ENCODE measurements at regions not wholly inside any gene's neighbourhood (a gene's known extent, or its start where the extent isn't known, plus 50 kb on each side); places are given as distances from the start of the nearest gene placed in this dataset.
"Not testable (repeated sequence)": the region's sequence is repeated elsewhere in the genome, so short reads cannot be mapped to it uniquely, and the experiment has no call there.

GRCh38 chr14:106343626-106344025 lies 817.2 kb downstream of the TMEM121 start:
- DNase-seq (ENCODE audit: insufficient read length, low spot score) = no peak

GRCh38 chr14:106344065-106344614 lies 817.8 kb downstream of the TMEM121 start:
- not testable (repeated sequence) for DNase-seq (ENCODE audit: insufficient read length, low spot score); FAIRE-seq

More at GRCh38 chr14:106343626-106344025, 817.2 kb downstream of the TMEM121 start:
- FAIRE-seq = no peak
- TF ChIP-seq, protein P1, sequence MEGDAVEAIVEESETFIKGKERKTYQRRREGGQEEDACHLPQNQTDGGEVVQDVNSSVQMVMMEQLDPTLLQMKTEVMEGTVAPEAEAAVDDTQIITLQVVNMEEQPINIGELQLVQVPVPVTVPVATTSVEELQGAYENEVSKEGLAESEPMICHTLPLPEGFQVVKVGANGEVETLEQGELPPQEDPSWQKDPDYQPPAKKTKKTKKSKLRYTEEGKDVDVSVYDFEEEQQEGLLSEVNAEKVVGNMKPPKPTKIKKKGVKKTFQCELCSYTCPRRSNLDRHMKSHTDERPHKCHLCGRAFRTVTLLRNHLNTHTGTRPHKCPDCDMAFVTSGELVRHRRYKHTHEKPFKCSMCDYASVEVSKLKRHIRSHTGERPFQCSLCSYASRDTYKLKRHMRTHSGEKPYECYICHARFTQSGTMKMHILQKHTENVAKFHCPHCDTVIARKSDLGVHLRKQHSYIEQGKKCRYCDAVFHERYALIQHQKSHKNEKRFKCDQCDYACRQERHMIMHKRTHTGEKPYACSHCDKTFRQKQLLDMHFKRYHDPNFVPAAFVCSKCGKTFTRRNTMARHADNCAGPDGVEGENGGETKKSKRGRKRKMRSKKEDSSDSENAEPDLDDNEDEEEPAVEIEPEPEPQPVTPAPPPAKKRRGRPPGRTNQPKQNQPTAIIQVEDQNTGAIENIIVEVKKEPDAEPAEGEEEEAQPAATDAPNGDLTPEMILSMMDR (IDR thresholded peaks at IDR 0.05; ENCODE audit: insufficient read depth, missing control alignments) = no peak

DNA sequence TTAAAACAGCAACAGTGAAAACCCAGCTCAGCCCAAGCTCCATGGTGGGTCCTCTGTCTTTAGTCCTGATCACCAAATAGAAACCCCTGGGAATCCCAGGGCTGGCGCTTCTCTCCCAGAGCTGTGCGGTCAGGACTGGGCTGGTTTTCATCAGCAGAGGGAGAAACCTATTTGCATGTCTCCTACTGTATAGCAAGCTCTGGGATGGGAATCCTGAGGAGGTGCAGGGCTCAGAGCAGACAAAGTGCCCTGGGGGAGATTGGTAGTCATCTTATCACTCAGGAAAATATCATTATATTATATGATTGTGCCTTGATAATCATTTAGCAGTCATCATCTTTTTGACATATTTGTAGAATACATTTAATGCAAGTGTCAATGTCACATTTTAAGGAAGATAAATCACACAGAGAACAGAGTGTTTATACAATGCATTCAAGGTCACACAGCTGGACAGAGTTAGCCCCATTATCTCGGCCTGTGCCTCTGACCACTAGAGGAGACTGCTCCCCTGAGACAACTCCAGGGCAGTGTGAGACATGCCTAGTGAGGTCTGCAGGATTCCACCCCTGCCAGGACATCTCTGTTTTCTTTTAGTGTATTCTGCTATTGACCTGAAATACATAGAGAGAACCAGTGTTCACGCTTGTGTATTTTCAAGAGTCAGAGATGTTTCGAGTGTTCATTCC lies 818.6 kb downstream of the TMEM121 start:
- not testable (repeated sequence) for DNase-seq (ENCODE audit: insufficient read length, low spot score); FAIRE-seq

GRCh38 chr14:106346084-106346483 lies 819.7 kb downstream of the TMEM121 start:
- no peak for DNase-seq (ENCODE audit: insufficient read length, low spot score)
- FAIRE-seq = no peak
- TF ChIP-seq, protein P1 (IDR thresholded peaks at IDR 0.05; ENCODE audit: insufficient read depth, missing control alignments) = no peak

DNA sequence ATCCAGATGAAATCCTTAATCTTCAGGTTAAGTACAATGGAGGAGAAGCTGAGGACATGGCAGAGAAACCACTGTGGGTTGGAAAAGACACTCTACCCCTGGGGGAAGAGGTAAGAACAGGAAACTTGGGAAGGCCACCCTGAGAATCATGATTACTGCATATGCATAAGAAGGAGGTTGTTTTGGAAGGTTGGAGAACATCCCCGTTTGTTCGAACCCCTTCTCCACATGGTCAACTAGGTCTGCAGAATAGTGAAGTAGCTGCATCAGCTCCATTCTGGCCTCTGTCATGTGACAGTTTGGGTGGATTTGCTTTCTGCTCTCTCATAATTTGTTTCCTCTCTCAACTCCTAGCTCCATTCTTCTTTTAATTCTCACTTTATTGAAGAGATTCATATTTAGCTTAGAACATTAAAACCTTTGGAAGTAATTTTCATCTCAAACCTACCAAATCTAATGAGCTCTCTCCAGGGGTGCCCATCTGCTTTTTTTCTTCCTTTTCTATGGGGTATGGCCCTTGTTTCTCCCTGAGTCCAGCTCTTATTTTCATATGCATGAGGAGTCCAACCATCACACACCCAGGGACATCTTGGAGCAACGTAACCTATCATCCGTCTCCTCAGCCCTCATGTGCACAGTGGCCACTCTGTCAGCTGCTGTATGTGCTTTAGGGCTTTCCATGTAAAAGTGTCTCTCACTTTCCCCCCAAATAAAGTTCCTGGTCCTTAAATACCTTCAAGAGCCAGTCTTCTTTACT lies 820.3 kb downstream of the TMEM121 start:
- no peak for DNase-seq (ENCODE audit: insufficient read length, low spot score)
- TF ChIP-seq, protein P1 (IDR thresholded peaks at IDR 0.05; ENCODE audit: insufficient read depth, missing control alignments) = no peak
- FAIRE-seq = no peak

DNA sequence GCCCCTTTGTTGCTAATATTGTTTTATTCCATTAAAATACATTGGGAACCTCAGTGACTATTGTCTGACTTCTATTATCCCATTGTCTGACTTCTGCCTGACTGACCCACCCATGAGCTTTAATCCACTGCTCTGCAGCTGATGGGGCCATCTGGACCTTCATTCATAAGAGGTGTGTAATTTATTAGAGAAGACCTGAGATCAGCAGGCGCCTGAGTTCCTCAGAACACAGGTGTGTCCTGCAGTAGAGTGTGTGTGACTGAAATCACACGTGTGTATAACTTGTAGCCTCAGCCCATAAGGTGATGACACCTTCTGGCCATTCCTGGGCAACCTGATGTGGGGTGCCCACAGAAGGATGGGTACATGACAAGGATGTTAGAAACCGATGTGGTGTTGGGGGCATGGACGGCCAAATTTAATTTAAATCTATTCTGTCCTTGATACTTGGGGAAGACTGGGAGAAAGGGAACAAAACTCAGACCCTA lies 821.0 kb downstream of the TMEM121 start:
- FAIRE-seq = no peak
- TF ChIP-seq, protein P1 (IDR thresholded peaks at IDR 0.05; ENCODE audit: insufficient read depth, missing control alignments) = no peak
- no peak for DNase-seq (ENCODE audit: insufficient read length, low spot score)

GRCh38 chr14:106347890-106348755 lies 821.7 kb downstream of the TMEM121 start:
- no peak for DNase-seq (ENCODE audit: insufficient read length, low spot score)

DNA sequence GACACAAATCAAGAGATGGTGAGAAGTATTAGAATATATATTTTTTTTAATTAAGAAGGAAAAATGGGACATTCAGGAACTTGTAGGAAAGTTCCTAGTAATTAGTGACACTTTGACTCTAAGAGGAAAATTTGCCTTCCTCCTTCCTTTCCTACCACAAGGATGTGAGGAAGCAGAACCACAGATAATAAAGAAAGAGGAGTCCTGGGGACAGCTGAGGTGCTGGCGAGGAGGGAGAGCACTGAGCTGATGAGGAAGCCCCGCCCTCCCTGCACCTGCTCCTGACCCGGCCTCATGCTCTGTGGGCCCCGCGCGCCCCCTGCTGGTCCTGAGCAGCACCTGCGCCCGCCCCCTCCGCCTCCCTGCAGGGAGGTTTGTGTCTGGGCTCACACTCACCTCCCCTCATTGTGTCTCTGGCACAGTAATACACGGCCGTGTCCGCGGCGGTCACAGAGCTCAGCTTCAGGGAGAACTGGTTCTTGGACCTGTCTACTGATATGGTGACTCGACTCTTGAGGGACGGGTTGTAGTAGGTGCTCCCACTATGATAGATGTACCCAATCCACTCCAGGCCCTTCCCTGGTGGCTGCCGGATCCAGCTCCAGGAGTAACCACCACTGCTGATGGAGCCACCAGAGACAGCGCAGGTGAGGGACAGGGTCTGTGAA lies 822.6 kb downstream of the TMEM121 start:
- FAIRE-seq; DNase-seq (ENCODE audit: insufficient read length, low spot score): not testable (repeated sequence)

More at GRCh38 chr14:106347890-106348755, 821.7 kb downstream of the TMEM121 start:
- TF ChIP-seq, protein P1 (IDR thresholded peaks at IDR 0.05; ENCODE audit: insufficient read depth, missing control alignments) = no peak
- FAIRE-seq = no peak

DNA sequence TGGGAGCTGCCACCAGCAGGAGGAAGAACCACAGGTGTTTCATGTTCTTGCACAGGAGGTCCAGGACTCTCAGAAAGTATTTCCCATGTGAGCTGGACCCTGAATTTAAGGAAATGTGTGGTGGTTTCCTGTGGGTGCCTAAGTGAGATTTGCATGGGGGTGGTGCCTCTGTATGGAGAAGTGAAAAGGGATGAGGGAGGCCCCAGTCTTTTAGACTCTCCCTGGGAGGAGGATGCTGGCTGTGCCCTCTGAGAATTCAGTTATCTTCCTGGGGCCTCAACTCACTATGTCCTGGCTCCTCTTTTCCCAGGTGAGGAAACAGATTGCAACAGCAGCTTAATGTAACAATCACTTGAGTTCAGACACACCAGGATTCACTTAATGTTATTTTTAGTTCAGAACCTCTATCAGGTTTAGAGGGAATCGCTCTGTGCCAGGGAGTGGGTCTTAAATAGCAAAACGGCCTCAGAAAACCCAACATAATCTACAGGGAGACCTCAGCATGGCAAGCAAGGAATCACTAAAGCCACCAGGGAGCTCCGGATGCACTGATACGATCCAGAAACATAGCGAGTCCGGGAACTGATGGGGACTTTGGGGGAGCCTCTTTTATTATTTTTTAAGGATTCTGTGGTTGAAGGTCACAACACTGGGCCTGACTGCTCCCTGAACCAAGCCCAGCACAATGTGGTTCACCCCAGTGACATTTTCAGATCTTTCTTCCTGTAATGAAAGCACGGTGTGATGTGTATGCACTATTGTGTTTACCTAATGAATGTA lies 823.5 kb downstream of the TMEM121 start:
- FAIRE-seq; DNase-seq (ENCODE audit: insufficient read length, low spot score): not testable (repeated sequence)

DNA sequence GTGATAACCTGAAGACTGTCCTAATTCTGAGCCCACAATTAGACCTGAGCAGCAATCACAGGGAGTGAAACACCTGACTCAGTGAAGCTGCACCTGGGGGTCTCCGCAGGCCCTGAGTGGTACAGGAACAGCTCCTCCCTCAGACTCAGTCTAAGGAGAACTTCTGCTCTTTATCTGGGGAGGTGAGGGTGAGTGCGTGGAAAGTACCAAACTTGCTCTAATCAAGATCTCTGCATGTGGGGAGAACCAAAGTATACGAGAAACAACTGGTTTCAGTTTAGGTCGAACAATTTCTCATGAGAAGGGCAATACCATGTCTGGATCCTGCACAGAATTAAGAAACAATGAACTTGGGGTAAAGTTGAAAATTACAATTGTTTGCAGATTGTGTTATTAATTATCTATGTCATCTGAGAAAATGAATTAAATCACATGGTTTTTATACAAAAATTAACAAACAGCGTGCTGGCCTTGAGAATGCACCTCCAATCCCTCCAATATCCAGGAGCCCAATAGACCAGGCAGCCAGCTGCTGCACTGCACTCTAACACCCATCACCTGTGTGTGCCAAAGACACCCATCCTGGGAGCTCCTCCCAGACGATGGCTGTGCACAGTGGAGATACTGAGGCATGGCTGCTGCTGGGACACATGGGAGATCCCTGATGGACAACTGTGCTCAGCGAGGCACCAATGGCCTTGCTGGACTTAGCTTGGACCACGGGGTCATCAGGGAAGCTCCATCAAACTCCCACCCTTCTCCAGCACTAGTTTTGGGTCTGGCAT lies 828.8 kb downstream of the TMEM121 start:
- DNase-seq (ENCODE audit: insufficient read length, low spot score); FAIRE-seq: not testable (repeated sequence)
